NB4 (cell line): ENCODE measurements at regions not wholly inside any gene's neighbourhood (a gene's known extent, or its start where the extent isn't known, plus 50 kb on each side); places are given as distances from the start of the nearest gene placed in this dataset.

Experiments
- DNase-seq: peaks from one replicate; pipeline ENCODE4 v3.0.0; 2010; ENCODE audit warnings: low read depth
- H3K4me3 ChIP-seq: one replicate; pipeline ENCODE4 v1.5.1; 2011; ENCODE audit warnings: mild to moderate bottlenecking, low read depth, low read length, moderate library complexity
- CTCF ChIP-seq: IDR thresholded peaks from one replicate; pipeline ENCODE4 v1.5.1; 2012; ENCODE audit warnings: low read depth, low read length
- MAX ChIP-seq: IDR thresholded peaks from 2 replicates; pipeline ENCODE4 v1.6.1; 2011; ENCODE audit warnings: low read depth, low read length
- MYC ChIP-seq: IDR thresholded peaks from 2 replicates; pipeline ENCODE4 v1.6.1; 2011; ENCODE audit warnings: low read depth, low read length
- POLR2A ChIP-seq: IDR thresholded peaks from 2 replicates; pipeline ENCODE4 v1.6.1; 2011; ENCODE audit warnings: mild to moderate bottlenecking; ENCODE audit not compliant: insufficient read length; ENCODE audit errors: extremely low read depth

GRCh38 chr12:124492879-124493808, 74.3 kb downstream of the NCOR2 start:
- no peak for TF ChIP-seq MAX
- TF ChIP-seq CTCF, result no peak
- no peak for DNase-seq
- no peak overlapping the region for H3K4me3 ChIP-seq

- TF ChIP-seq MYC, result no peak
- TF ChIP-seq MAX, result no peak
- TF ChIP-seq CTCF, result no peak
- TF ChIP-seq POLR2A, result no peak
- DNase-seq, result no peak
- H3K4me3 ChIP-seq, result no peak overlapping the region
Measured at GRCh38 chr12:124491856-124492420, 75.5 kb downstream of the NCOR2 start.

- TF ChIP-seq MAX, result no peak
- no peak for TF ChIP-seq MYC
- H3K4me3 ChIP-seq, result no peak overlapping the region
Measured at GRCh38 chr12:124491310-124491709, 76.1 kb downstream of the NCOR2 start.

GRCh38 chr12:124490584-124491305, 76.7 kb downstream of the NCOR2 start:
- DNase-seq, result no peak
- TF ChIP-seq POLR2A, result no peak
- TF ChIP-seq CTCF, result no peak
- no peak for TF ChIP-seq MAX
- TF ChIP-seq MYC, result no peak
- no peak overlapping the region for H3K4me3 ChIP-seq

More at GRCh38 chr12:124491310-124491709, 76.1 kb downstream of the NCOR2 start:
- no peak for DNase-seq

- DNase-seq, result no peak
- TF ChIP-seq POLR2A (no peak), CTCF (no peak), MAX (no peak), MYC (no peak)
- H3K4me3 ChIP-seq, result no peak overlapping the region
Measured at GRCh38 chr12:124489915-124490583, 77.4 kb downstream of the NCOR2 start.

- DNase-seq, result no peak
- TF ChIP-seq MAX, result no peak
- TF ChIP-seq POLR2A, result no peak
- no peak for TF ChIP-seq CTCF
- TF ChIP-seq MYC, result no peak
- no peak overlapping the region for H3K4me3 ChIP-seq
Measured at GRCh38 chr12:124489220-124489619, 78.2 kb downstream of the NCOR2 start.
